IMR-90 (cell line): ENCODE measurements at regions not wholly inside any gene's neighbourhood (a gene's known extent, or its start where the extent isn't known, plus 50 kb on each side); places are given as distances from the start of the nearest gene placed in this dataset.

Experiments used
- ATAC-seq: fragments of 200-7000 bp; cut with Tn5 transposase; 2 replicates; pipeline ENCODE4 v1.9.1; 2020; ENCODE audit warnings: low read depth, mild to moderate bottlenecking, moderate library complexity
- BruUV-seq: library from RNA; stranded (reverse); fragments of 400-500 nt; replicated peaks from 2 replicates; lab custom pipeline; 2021; lab: Mats Ljungman, UMichigan
- CTCF ChIA-PET: fragments of 300-600 bp; formaldehyde crosslinking; extraction: SDS; loops from one replicate; lab custom pipeline; 2021; ENCODE audit warnings: antibody characterized with exemption; lab: Yijun Ruan, JAX
- POLR2A ChIA-PET: fragments of 300-600 bp; sonication (Branson Sonifier 250); formaldehyde crosslinking; loops from one replicate; lab custom pipeline; 2022; ENCODE audit warnings: antibody characterized with exemption; ENCODE audit not compliant: unreplicated experiment; lab: Charles Lee
- DNase-seq: peaks from one replicate; pipeline ENCODE4 v3.0.0; 2013
- H2AFZ ChIP-seq: replicated peaks from 2 replicates; pipeline ENCODE3; 2013; ENCODE audit warnings: low read length, mild to moderate bottlenecking; ENCODE audit not compliant: poor library complexity
- H2AK5ac ChIP-seq: 2 replicates; pipeline ENCODE4 v1.6.1; 2013; ENCODE audit warnings: low read depth, low read length, inconsistent platforms
- H2AK9ac ChIP-seq: replicated peaks from 2 replicates; pipeline ENCODE3; 2013; ENCODE audit warnings: mild to moderate bottlenecking, low read depth, low read length, moderate library complexity; ENCODE audit not compliant: poor library complexity
- H2BK120ac ChIP-seq: 2 replicates; pipeline ENCODE4 v1.6.1; 2013; ENCODE audit warnings: low read depth, low read length, inconsistent platforms
- H2BK15ac ChIP-seq: 3 replicates; pipeline ENCODE4 v1.6.1; 2013; ENCODE audit warnings: low read depth, low read length, inconsistent platforms
- H2BK20ac ChIP-seq: 2 replicates; pipeline ENCODE4 v1.6.1; 2013; ENCODE audit warnings: low read depth, mild to moderate bottlenecking, inconsistent platforms, low read length, moderate library complexity
- H2BK5ac ChIP-seq: 2 replicates; pipeline ENCODE4 v1.6.1; 2013; ENCODE audit warnings: mild to moderate bottlenecking, low read depth, low read length, inconsistent platforms; ENCODE audit not compliant: poor library complexity, severe bottlenecking
- H3K14ac ChIP-seq: replicated peaks from 2 replicates; pipeline ENCODE4 v1.6.1; 2013; ENCODE audit warnings: low read depth, low read length, inconsistent platforms
- H3K18ac ChIP-seq: 2 replicates; pipeline ENCODE4 v1.6.1; 2013; ENCODE audit warnings: low read depth, low read length, control low read depth
- H3K23ac ChIP-seq: 2 replicates; pipeline ENCODE4 v1.6.1; 2013; ENCODE audit warnings: low read depth, low read length, inconsistent platforms
- H3K27ac ChIP-seq: 2 replicates; pipeline ENCODE4 v1.5.1; 2013; ENCODE audit warnings: mild to moderate bottlenecking, control low read depth, low read length; ENCODE audit not compliant: insufficient read depth
- H3K27me3 ChIP-seq: 2 replicates; pipeline ENCODE4 v1.6.1; 2013; ENCODE audit warnings: low read length; ENCODE audit not compliant: control insufficient read depth, insufficient read depth
- H3K36me3 ChIP-seq: 2 replicates; pipeline ENCODE4 v1.6.1; 2013; ENCODE audit warnings: low read length, mixed read lengths; ENCODE audit not compliant: control insufficient read depth, insufficient read depth
- H3K4ac ChIP-seq: 2 replicates; pipeline ENCODE4 v1.6.1; 2013; ENCODE audit warnings: low read depth, low read length, inconsistent platforms
- H3K4me1 ChIP-seq: 2 replicates; pipeline ENCODE4 v1.6.1; 2013; ENCODE audit warnings: low read length, mixed read lengths; ENCODE audit not compliant: control insufficient read depth, insufficient read depth
- H3K4me2 ChIP-seq: 2 replicates; pipeline ENCODE4 v1.6.1; 2013; ENCODE audit warnings: low read depth, mild to moderate bottlenecking, control low read depth, low read length, moderate library complexity
- H3K4me3 ChIP-seq: 2 replicates; pipeline ENCODE4 v1.5.1; 2013; ENCODE audit warnings: low read depth, mild to moderate bottlenecking, control low read depth, low read length, moderate library complexity; ENCODE audit not compliant: insufficient read depth
- H3K56ac ChIP-seq: 2 replicates; pipeline ENCODE4 v1.6.1; 2013; ENCODE audit warnings: low read length, inconsistent platforms; ENCODE audit not compliant: insufficient read depth; ENCODE audit errors: extremely low read depth
- H3K79me1 ChIP-seq, 2 experiments: 2 replicates each; pipeline ENCODE4 v1.6.1; 2013; ENCODE audit warnings: low read length in 2 of 2, inconsistent platforms in 1 of 2, low read depth in 1 of 2
- H3K9ac ChIP-seq: 2 replicates; pipeline ENCODE4 v1.6.1; 2013; ENCODE audit warnings: low read depth, low read length, control low read depth
- H3K9me1 ChIP-seq: 2 replicates; pipeline ENCODE4 v1.6.1; 2013; ENCODE audit warnings: low read length, inconsistent platforms; ENCODE audit not compliant: insufficient read depth
- H3K9me3 ChIP-seq: 2 replicates; pipeline ENCODE4 v1.6.1; 2013; ENCODE audit warnings: low read length; ENCODE audit not compliant: control insufficient read depth, insufficient read depth
- H4K20me1 ChIP-seq: 2 replicates; pipeline ENCODE4 v1.6.1; 2013; ENCODE audit warnings: low read length, inconsistent platforms; ENCODE audit not compliant: insufficient read depth
- H4K5ac ChIP-seq: 2 replicates; pipeline ENCODE4 v1.6.1; 2013; ENCODE audit warnings: mild to moderate bottlenecking, low read depth, low read length, control low read depth
- H4K8ac ChIP-seq, 2 experiments: 2 replicates each; pipeline ENCODE4 v1.6.1; 2013; ENCODE audit warnings: low read depth in 2 of 2, low read length in 2 of 2, control low read depth in 1 of 2, inconsistent platforms in 1 of 2
- H4K91ac ChIP-seq: 2 replicates; pipeline ENCODE4 v1.6.1; 2013; ENCODE audit warnings: low read depth, low read length, inconsistent platforms; ENCODE audit not compliant: insufficient read depth
- CEBPB ChIP-seq: IDR thresholded peaks from 2 replicates; pipeline ENCODE4 v1.6.1; 2012; ENCODE audit warnings: low read depth, low read length, improper control_type of control experiment
- FOS ChIP-seq: fragments of 150-350 bp; IDR thresholded peaks from 2 replicates; pipeline ENCODE4 v1.6.1; 2016; ENCODE audit warnings: low read depth, low read length
- MAFK ChIP-seq: IDR thresholded peaks from 2 replicates; pipeline ENCODE4 v1.6.1; 2012; ENCODE audit warnings: low read depth, low read length, improper control_type of control experiment
- NFE2L2 ChIP-seq: fragments of 150-350 bp; IDR thresholded peaks from 2 replicates; pipeline ENCODE4 v1.6.1; 2016; ENCODE audit warnings: low read depth, mild to moderate bottlenecking, low read length
- POLR2A ChIP-seq: IDR thresholded peaks from 2 replicates; pipeline ENCODE4 v1.6.1; 2012; ENCODE audit warnings: mild to moderate bottlenecking, low read depth, low read length
- RCOR1 ChIP-seq: IDR thresholded peaks from 2 replicates; pipeline ENCODE4 v1.6.1; 2012; ENCODE audit warnings: mild to moderate bottlenecking, low read length, improper control_type of control experiment; ENCODE audit not compliant: insufficient replicate concordance
- RFX5 ChIP-seq: IDR thresholded peaks from 2 replicates; pipeline ENCODE4 v1.8.0; 2012; ENCODE audit warnings: low read depth, mild to moderate bottlenecking, low read length, moderate library complexity
- SMC3 ChIP-seq: fragments of 150-350 bp; IDR thresholded peaks from 2 replicates; pipeline ENCODE4 v1.6.1; 2016; ENCODE audit warnings: low read depth, mild to moderate bottlenecking, antibody characterized with exemption, low read length, moderate library complexity
- WGBS, 2 experiments: methylation state at CpG; one replicate each; pipeline versions ENCODE4 v1.1.5 to v1.1.7; 2013; ENCODE audit warnings: missing lambda C conversion rate in 2 of 2; ENCODE audit not compliant: insufficient read length in 1 of 2; ENCODE audit errors: extremely low coverage in 2 of 2; 5-methylcytosine and 5-hydroxymethylcytosine counted together
- dilution Hi-C: fragments of 300-500 bp; cut with HindIII; formaldehyde crosslinking; loops from one replicate; pipeline ENCODE4 v1.14.3; 2018; ENCODE audit warnings: low sequenced_read_pairs; ENCODE audit not compliant: unreplicated experiment
- in situ Hi-C: fragments of 300-500 bp; cut with MboI; formaldehyde crosslinking; loops from 3 replicates; pipeline ENCODE4 v1.14.3; 2019; ENCODE audit warnings: low sequenced_read_pairs, inconsistent platforms, mixed read lengths
- intact Hi-C: fragments of 100-400 bp; cut with micrococcal nuclease; formaldehyde crosslinking; loops from 2 replicates; pipeline ENCODE4 v1.10.0; 2022
- TF ChIP-seq, protein P1 (sequence below): fragments of 150-350 bp; IDR thresholded peaks from 2 replicates; pipeline ENCODE4 v1.6.1; 2017; ENCODE audit warnings: mild to moderate bottlenecking, antibody characterized with exemption, low read length, low read depth

DNA sequence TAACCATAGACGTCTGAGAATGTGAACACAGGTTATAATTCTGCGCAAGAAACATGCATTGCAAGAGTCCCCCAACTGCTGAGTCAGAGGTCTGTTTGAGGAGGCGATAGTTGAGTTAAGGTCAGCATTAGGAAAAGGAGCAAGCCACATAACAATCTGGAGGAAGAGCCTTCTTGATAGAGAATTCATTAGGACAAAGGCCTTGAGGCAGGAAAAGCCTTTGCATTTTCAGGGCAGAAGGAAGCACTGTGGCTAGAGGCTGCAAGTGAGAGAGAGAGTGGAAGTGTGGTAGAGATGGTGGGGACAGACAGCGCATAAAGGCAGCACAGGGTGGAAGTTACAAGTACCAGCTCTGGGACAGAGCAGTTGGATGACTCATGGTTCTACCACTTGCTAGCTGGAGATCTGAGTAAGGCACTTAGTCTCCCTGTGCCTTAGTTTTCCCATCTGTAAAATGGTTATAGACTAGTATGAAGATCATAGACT is 125.8 kb upstream of the LNX1 start:
- H3K4me2 ChIP-seq: peak overlapping the region; percentile 20
- ATAC-seq: peak; percentile 52
- peak overlapping the region; percentile 83 for H2AK5ac ChIP-seq
- H3K27ac ChIP-seq: peak overlapping the region; percentile 50
- CTCF ChIA-PET: no interaction called here
- H4K91ac ChIP-seq: peak overlapping the region; percentile 79
- H3K4me1 ChIP-seq: peaks cover 23% of the 10 kb centered on the region
- dilution Hi-C loops (no loop called here), in situ Hi-C loops (loop anchor here (25.0 kb wide), 1 partner anchor 530 kb away; no protein-coding TSS in a partner anchor), intact Hi-C loops (no loop called here)
- H3K9ac ChIP-seq: no peak overlapping the region
- no peaks in the 10 kb centered on the region for H3K79me1 ChIP-seq
- H3K9me1 ChIP-seq: peaks cover 9% of the 10 kb centered on the region
- H2AFZ ChIP-seq: peak overlapping the region; percentile 29
- H3K14ac ChIP-seq: peak overlapping the region; percentile 83
- peak overlapping the region; percentile 86 for H3K4ac ChIP-seq
- peak overlapping the region; percentile 73 for H2BK20ac ChIP-seq
- peak; percentile 73 for DNase-seq
- no peak overlapping the region for H2AK9ac ChIP-seq
- no peak for TF ChIP-seq POLR2A
- no peak for TF ChIP-seq SMC3
- TF ChIP-seq RCOR1: peak; percentile 95
- TF ChIP-seq NFE2L2: peak; percentile 70; the same call in 1 of the 2 replicates
- peak; percentile 70 for TF ChIP-seq FOS
- TF ChIP-seq CEBPB: peak; percentile 62
- TF ChIP-seq, protein P1, sequence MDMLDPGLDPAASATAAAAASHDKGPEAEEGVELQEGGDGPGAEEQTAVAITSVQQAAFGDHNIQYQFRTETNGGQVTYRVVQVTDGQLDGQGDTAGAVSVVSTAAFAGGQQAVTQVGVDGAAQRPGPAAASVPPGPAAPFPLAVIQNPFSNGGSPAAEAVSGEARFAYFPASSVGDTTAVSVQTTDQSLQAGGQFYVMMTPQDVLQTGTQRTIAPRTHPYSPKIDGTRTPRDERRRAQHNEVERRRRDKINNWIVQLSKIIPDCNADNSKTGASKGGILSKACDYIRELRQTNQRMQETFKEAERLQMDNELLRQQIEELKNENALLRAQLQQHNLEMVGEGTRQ: no peak
- peak; percentile 55 for TF ChIP-seq MAFK
- TF ChIP-seq RFX5: no peak
- H3K18ac ChIP-seq: peak overlapping the region; percentile 93
- H3K9me3 ChIP-seq: no peaks in the 10 kb centered on the region
- H3K27me3 ChIP-seq: no peaks in the 10 kb centered on the region
- peak overlapping the region; percentile 55 for H3K56ac ChIP-seq
- POLR2A ChIA-PET: interaction anchor here (0.6 kb wide), 1 partner anchor 60 kb away, joined by 4 read pairs; no protein-coding TSS in a partner anchor
- H3K36me3 ChIP-seq: no peaks in the 10 kb centered on the region
- H3K4me3 ChIP-seq: no peak overlapping the region
- peak overlapping the region; percentile 81 for H4K5ac ChIP-seq
- H3K23ac ChIP-seq: peak overlapping the region; percentile 4; the same call in 1 of the 2 replicates
- H2BK120ac ChIP-seq: peak overlapping the region; percentile 62
- H4K8ac ChIP-seq: peak overlapping the region; percentile 28 to 85; a peak in 3 of 4 replicates
- no TSS peak for BruUV-seq
- H4K20me1 ChIP-seq: no peaks in the 10 kb centered on the region
- peak overlapping the region; percentile 12; the same call in 2 of the 3 replicates for H2BK15ac ChIP-seq
- WGBS, 2 experiments: 43% methylated on average over 3 of the region's 4 CpGs; no CpG with 5 or more reads in 1 of the 2 experiments
- peak overlapping the region; percentile 83 for H2BK5ac ChIP-seq
